Keratinocyte (primary cell): ENCODE measurements at regions not wholly inside any gene's neighbourhood (a gene's known extent, or its start where the extent isn't known, plus 50 kb on each side); places are given as distances from the start of the nearest gene placed in this dataset.

ENCODE experiments used
- DNase-seq: peaks from one replicate; pipeline ENCODE4 v3.0.0-alpha.2; 2011; ENCODE audit warnings: low read depth, missing footprints, low spot score
- FAIRE-seq: peaks from 2 replicates; lab custom pipeline; 2011; peaks lifted over from hg19 to GRCh38; lab: Jason Lieb, UNC
- H2AFZ ChIP-seq: 2 replicates; pipeline ENCODE4 v1.6.0; 2012; ENCODE audit warnings: low read length, control low read depth, inconsistent platforms; ENCODE audit not compliant: control insufficient read depth
- H3K27ac ChIP-seq: 2 replicates; pipeline ENCODE4 v1.5.1; 2011; ENCODE audit warnings: low read length; ENCODE audit not compliant: control insufficient read depth, insufficient read depth
- H3K27me3 ChIP-seq: 3 replicates; pipeline ENCODE4 v1.6.0; 2011; ENCODE audit warnings: low read length; ENCODE audit not compliant: control insufficient read depth, insufficient read depth; ENCODE audit errors: extremely low read depth
- H3K36me3 ChIP-seq, 2 experiments: 2 replicates in 1 of 2; 3 replicates in 1 of 2; pipeline ENCODE4 v1.5.1; 2011; ENCODE audit warnings: low read length in 2 of 2, mild to moderate bottlenecking in 1 of 2; ENCODE audit not compliant: control insufficient read depth in 2 of 2, insufficient read depth in 2 of 2; ENCODE audit errors: extremely low read depth in 1 of 2
- H3K4me1 ChIP-seq: 3 replicates; pipeline ENCODE4 v1.5.1; 2011; ENCODE audit warnings: low read length; ENCODE audit not compliant: control insufficient read depth, insufficient read depth; ENCODE audit errors: extremely low read depth
- H3K4me2 ChIP-seq: 3 replicates; pipeline ENCODE4 v1.6.0; 2011; ENCODE audit warnings: low read depth, low read length; ENCODE audit not compliant: control insufficient read depth, insufficient read depth; ENCODE audit errors: extremely low read depth
- H3K4me3 ChIP-seq, 3 experiments: fragments of 200-600 bp in 1 of 3; sonication (generic) in 1 of 3; 2 replicates in 2 of 3; 3 replicates in 1 of 3; pipeline ENCODE4 v1.5.1; 2011 to 2016; ENCODE audit warnings: low read length in 3 of 3, mild to moderate bottlenecking in 3 of 3, control low read depth in 2 of 3, inconsistent platforms in 1 of 3, low read depth in 1 of 3, mixed read lengths in 1 of 3, mixed run types in 1 of 3, moderate library complexity in 1 of 3; ENCODE audit not compliant: control insufficient read depth in 2 of 3, insufficient read depth in 2 of 3; ENCODE audit errors: extremely low read depth in 1 of 3
- H3K79me2 ChIP-seq: 2 replicates; pipeline ENCODE4 v1.6.0; 2012; ENCODE audit warnings: low read length; ENCODE audit not compliant: control insufficient read depth, insufficient read depth
- H3K9ac ChIP-seq: 3 replicates; pipeline ENCODE4 v1.6.0; 2011; ENCODE audit warnings: low read length; ENCODE audit not compliant: control insufficient read depth, insufficient read depth; ENCODE audit errors: extremely low read depth
- H3K9me1 ChIP-seq: 3 replicates; pipeline ENCODE4 v1.6.0; 2011; ENCODE audit warnings: low read length; ENCODE audit not compliant: control insufficient read depth, insufficient read depth; ENCODE audit errors: extremely low read depth
- H3K9me3 ChIP-seq: 2 replicates; pipeline ENCODE4 v1.5.1; 2012; ENCODE audit warnings: low read depth, low read length; ENCODE audit not compliant: control insufficient read depth
- H4K20me1 ChIP-seq: 3 replicates; pipeline ENCODE4 v1.6.0; 2011; ENCODE audit warnings: low read length; ENCODE audit not compliant: control insufficient read depth, insufficient read depth; ENCODE audit errors: extremely low read depth
- EZH2 ChIP-seq: IDR thresholded peaks from one replicate; pipeline ENCODE4 v1.6.1; 2012; ENCODE audit warnings: inconsistent platforms, mild to moderate bottlenecking, low read length, moderate library complexity
- dilution Hi-C: fragments of 300-500 bp; cut with MboI; formaldehyde crosslinking; loops from one replicate; pipeline ENCODE4 v1.7.0; 2020; ENCODE audit warnings: low sequenced_read_pairs; ENCODE audit not compliant: extremely low pct_ligation_motif_present
- TF ChIP-seq, protein P1 (sequence below), 3 experiments: IDR thresholded peaks in 1 of 3; conservative IDR thresholded peaks in 1 of 3; optimal IDR thresholded peaks in 1 of 3; 2 replicates in 2 of 3; 3 replicates in 1 of 3; pipeline versions ENCODE3 to v1.5.1; 2011; ENCODE audit warnings: low read length in 3 of 3, mild to moderate bottlenecking in 3 of 3, moderate library complexity in 2 of 3, control low read depth in 1 of 3, inconsistent platforms in 1 of 3; ENCODE audit not compliant: insufficient read depth in 2 of 3; ENCODE audit errors: extremely low read depth in 1 of 3

DNA sequence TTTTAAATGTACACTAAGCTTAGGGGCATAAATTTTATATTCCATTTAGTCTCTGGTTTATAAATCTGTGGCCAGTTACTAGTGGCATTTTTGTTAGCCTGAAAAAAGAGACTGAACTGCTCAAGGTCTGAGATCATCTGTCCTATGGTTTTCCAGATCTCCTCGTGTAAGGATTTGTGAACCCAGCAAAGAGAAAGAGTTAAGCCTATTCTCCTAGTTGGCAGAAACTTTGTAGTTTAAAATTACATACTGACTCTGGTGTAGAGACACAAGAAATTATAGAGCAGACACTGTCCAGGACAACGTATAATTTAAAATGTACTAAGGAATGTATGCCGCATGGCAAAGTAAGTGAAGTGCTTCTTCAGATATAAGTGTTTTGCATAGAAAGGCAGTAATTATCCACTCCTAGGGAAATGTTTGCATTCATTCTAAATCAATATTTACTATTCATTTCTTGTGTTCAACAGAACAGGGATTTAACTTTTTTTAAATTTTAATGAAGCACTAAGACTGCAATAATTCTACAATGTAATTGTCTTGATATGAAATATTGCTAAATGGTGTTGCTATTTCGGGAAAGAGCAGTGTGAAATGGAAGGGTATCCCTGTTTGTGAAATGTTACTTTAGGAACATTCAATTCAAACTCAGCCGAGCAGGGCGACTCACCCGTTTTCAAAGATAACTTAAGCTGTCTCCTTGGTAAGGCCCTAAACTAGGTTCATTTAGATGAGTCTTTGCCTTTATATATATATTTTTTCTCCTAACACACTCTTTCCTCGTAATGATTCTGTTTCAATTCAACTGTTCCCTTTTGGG is 508.4 kb upstream of the ZEB2 start:
- dilution Hi-C loops: no loop called here
- no peak overlapping the region for H3K9ac ChIP-seq
- H4K20me1 ChIP-seq: no peaks in the 10 kb centered on the region
- TF ChIP-seq, protein P1, sequence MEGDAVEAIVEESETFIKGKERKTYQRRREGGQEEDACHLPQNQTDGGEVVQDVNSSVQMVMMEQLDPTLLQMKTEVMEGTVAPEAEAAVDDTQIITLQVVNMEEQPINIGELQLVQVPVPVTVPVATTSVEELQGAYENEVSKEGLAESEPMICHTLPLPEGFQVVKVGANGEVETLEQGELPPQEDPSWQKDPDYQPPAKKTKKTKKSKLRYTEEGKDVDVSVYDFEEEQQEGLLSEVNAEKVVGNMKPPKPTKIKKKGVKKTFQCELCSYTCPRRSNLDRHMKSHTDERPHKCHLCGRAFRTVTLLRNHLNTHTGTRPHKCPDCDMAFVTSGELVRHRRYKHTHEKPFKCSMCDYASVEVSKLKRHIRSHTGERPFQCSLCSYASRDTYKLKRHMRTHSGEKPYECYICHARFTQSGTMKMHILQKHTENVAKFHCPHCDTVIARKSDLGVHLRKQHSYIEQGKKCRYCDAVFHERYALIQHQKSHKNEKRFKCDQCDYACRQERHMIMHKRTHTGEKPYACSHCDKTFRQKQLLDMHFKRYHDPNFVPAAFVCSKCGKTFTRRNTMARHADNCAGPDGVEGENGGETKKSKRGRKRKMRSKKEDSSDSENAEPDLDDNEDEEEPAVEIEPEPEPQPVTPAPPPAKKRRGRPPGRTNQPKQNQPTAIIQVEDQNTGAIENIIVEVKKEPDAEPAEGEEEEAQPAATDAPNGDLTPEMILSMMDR (optimal IDR thresholded peaks at IDR 0.05 in 1 of 3, IDR thresholded peaks at IDR 0.05 in 1 of 3, conservative IDR thresholded peaks at IDR 0.05 in 1 of 3; ENCODE audit: extremely low read depth in 1 of 3, insufficient read depth in 2 of 3, low read length in 3 of 3): no peak
- TF ChIP-seq EZH2: no peak
- H3K4me3 ChIP-seq: no peak overlapping the region
- no peak overlapping the region for H2AFZ ChIP-seq
- H3K9me3 ChIP-seq: no peaks in the 10 kb centered on the region
- no peak for FAIRE-seq
- no peak for DNase-seq
- H3K4me2 ChIP-seq: no peak overlapping the region
- no peaks in the 10 kb centered on the region for H3K4me1 ChIP-seq
- no peaks in the 10 kb centered on the region for H3K9me1 ChIP-seq
- H3K36me3 ChIP-seq: no peaks in the 10 kb centered on the region
- H3K27me3 ChIP-seq: no peaks in the 10 kb centered on the region
- H3K27ac ChIP-seq: no peak overlapping the region
- no peaks in the 10 kb centered on the region for H3K79me2 ChIP-seq

DNA sequence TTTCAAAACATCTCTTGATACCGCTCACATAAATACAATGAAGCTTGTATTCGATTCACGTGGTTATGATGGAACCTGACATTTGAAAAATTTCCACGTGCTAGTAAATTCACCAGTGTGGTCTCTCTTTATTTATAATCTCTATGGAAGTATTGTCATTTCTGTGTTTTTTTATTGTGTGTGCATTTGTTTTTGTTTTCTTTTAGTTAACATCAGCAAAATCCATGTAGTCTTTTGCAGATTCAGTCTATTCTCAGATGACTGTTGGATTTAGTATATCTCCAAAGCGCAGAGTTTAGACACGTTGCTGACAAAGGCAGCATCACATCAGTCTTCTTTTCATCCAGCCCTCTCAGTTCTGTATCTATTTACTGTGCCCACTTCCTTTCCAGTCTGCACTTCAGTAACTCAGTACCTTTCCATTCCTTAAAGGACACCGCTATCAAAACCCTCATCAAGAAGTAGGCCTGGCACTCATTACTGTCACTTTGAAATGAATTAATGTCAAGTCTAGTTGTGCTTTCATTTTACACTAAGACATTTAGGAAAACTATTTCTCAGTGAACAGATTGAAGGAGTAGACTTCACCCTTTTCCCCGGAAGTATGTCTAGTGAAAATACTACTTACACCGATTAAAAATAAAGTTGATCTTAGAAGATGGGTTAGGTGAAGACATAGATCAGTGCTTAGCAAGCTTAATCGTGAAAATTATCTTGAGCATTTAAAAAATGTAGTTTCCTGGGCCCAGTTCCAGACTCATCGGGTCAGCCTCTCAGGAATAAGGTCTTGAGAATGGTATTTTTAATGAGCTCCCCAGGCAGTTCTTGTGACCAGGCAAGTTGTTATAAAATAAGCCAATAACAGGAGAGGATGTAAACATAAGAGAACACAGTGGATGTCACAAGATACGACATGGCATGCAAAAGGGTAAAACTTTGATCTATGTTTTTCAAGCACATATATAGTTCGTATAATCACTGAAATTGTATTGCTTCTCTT is 506.8 kb upstream of the ZEB2 start:
- H2AFZ ChIP-seq: no peak overlapping the region

More for the DNA sequence above, 506.8 kb upstream of the ZEB2 start:
- dilution Hi-C loops: no loop called here
- DNase-seq (no peak), FAIRE-seq (no peak)
- Histone ChIP-seq H3K4me2 (no peak overlapping the region), H3K9me1 (no peaks in the 10 kb centered on the region), H3K4me1 (no peaks in the 10 kb centered on the region), H3K27me3 (no peaks in the 10 kb centered on the region), H3K9ac (no peak overlapping the region), H3K36me3 (no peaks in the 10 kb centered on the region), H3K9me3 (no peaks in the 10 kb centered on the region), H3K4me3 (no peak overlapping the region), H4K20me1 (no peaks in the 10 kb centered on the region), H3K79me2 (no peaks in the 10 kb centered on the region), H3K27ac (no peak overlapping the region)
- TF ChIP-seq, protein P1 (optimal IDR thresholded peaks at IDR 0.05 in 1 of 3, IDR thresholded peaks at IDR 0.05 in 1 of 3, conservative IDR thresholded peaks at IDR 0.05 in 1 of 3; ENCODE audit: extremely low read depth in 1 of 3, insufficient read depth in 2 of 3, low read length in 3 of 3): no peak
- no peak for TF ChIP-seq EZH2
